SK-N-MC (cell line): ENCODE measurements at regions not wholly inside any gene's neighbourhood (a gene's known extent, or its start where the extent isn't known, plus 50 kb on each side); places are given as distances from the start of the nearest gene placed in this dataset.

Source experiments
- DNase-seq: peaks from one replicate; pipeline ENCODE4 v3.0.0-alpha.2; 2011; ENCODE audit warnings: low read depth, low spot score
- H3K27ac ChIP-seq: fragments of 200-600 bp; sonication (generic); 2 replicates; pipeline ENCODE4 v1.5.1; 2016; ENCODE audit warnings: mixed run types
- H3K36me3 ChIP-seq: fragments of 200-600 bp; sonication (generic); 2 replicates; pipeline ENCODE4 v1.6.1; 2017; ENCODE audit warnings: antibody characterized with exemption, low read length, mixed read lengths; ENCODE audit not compliant: insufficient read depth
- H3K4me3 ChIP-seq: fragments of 200-600 bp; sonication (generic); 2 replicates; pipeline ENCODE4 v1.5.1; 2016
- H3K9ac ChIP-seq: fragments of 200-600 bp; sonication (generic); 2 replicates; pipeline ENCODE4 v1.8.0; 2017; ENCODE audit warnings: mixed run types, mixed read lengths; ENCODE audit not compliant: insufficient read length
- H3K9me3 ChIP-seq: fragments of 200-600 bp; sonication (generic); 2 replicates; pipeline ENCODE4 v1.6.1; 2017; ENCODE audit warnings: low read depth, mild to moderate bottlenecking, antibody characterized with exemption, low read length, moderate library complexity, mixed read lengths
- EZH2 ChIP-seq: fragments of 200-600 bp; sonication (generic); IDR thresholded peaks from one replicate; pipeline ENCODE4 v1.6.1; 2017; ENCODE audit warnings: antibody characterized with exemption
- FOXP2 ChIP-seq: optimal IDR thresholded peaks from 2 replicates; pipeline ENCODE3; 2011; ENCODE audit warnings: mild to moderate bottlenecking, moderate library complexity; ENCODE audit not compliant: insufficient read depth; ENCODE audit errors: extremely low read length, control extremely low read depth
- POLR2AphosphoS5 ChIP-seq: IDR thresholded peaks from 2 replicates; pipeline ENCODE4 v1.6.1; 2012; ENCODE audit warnings: mild to moderate bottlenecking, low read depth, low read length, borderline replicate concordance

DNA sequence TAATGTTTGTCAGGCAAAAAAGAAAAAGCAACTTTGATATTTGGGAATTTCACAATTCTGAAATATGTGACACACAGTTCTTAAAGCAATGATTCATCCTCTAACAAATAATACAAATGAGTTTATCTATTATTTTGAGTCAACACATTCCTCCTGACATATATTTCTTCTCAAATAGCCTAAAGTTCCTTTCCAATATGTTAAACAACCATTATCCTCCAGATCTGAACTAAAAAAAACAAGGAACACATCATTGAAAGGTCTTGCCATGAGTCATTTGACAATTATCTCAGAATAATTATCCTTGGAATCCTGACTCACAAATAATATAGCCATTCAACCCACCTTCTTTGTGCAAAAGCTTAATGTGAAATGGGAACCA, 208.7 kb upstream of the CDIN1 start:
- no peak for TF ChIP-seq EZH2
- TF ChIP-seq POLR2AphosphoS5: no peak
- TF ChIP-seq FOXP2: no peak
- no peak overlapping the region for H3K9ac ChIP-seq
- H3K9me3 ChIP-seq: no peaks in the 10 kb centered on the region
- DNase-seq: no peak
- H3K36me3 ChIP-seq: no peaks in the 10 kb centered on the region
- H3K27ac ChIP-seq: no peak overlapping the region
- H3K4me3 ChIP-seq: no peak overlapping the region

DNA sequence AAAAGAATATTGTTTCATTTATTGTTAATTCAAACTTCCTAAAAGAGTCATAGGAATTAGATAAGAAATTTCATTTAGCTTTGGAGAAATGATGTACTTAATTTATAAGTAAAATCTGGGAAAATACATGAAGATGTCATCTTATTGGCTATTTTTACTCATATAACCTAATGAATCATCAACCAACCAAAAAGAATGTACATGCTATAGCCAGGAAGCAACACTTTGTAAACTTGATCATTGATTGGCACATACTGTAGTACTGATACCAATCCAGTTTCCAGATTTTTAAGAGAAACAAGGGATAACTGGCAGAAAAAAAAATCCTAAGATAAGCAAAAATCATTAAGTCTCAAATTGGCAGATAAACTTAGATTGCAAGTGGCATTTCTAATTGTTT, 207.9 kb upstream of the CDIN1 start:
- DNase-seq: no peak
- H3K36me3 ChIP-seq: no peaks in the 10 kb centered on the region
- H3K27ac ChIP-seq: no peak overlapping the region
- no peak overlapping the region for H3K4me3 ChIP-seq
- no peaks in the 10 kb centered on the region for H3K9me3 ChIP-seq
- H3K9ac ChIP-seq: no peak overlapping the region
- TF ChIP-seq FOXP2 (no peak), EZH2 (no peak), POLR2AphosphoS5 (no peak)

DNA sequence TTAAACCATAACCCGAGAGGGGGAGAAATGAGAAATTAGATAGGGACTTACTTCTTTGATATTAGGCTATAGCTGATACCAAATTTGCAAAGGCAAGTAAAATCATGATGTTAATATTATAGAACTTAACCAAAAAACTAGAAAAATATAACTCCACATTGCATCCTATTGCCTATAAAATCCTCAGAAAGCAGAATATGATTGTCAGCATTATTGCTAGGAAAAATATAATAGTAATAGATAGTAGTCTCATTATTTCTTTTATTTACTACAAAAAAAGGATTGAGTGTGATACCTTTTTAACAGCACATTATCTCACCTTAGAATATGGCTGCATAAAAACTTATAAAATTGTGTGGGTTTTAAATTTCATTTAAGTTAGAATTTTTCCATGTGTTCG, 206.5 kb upstream of the CDIN1 start:
- H3K9ac ChIP-seq: no peak overlapping the region
- no peak for TF ChIP-seq FOXP2
- no peak for TF ChIP-seq EZH2
- TF ChIP-seq POLR2AphosphoS5: no peak
- H3K9me3 ChIP-seq: no peaks in the 10 kb centered on the region
- no peaks in the 10 kb centered on the region for H3K36me3 ChIP-seq
- no peak for DNase-seq
- no peak overlapping the region for H3K4me3 ChIP-seq
- H3K27ac ChIP-seq: no peak overlapping the region

DNA sequence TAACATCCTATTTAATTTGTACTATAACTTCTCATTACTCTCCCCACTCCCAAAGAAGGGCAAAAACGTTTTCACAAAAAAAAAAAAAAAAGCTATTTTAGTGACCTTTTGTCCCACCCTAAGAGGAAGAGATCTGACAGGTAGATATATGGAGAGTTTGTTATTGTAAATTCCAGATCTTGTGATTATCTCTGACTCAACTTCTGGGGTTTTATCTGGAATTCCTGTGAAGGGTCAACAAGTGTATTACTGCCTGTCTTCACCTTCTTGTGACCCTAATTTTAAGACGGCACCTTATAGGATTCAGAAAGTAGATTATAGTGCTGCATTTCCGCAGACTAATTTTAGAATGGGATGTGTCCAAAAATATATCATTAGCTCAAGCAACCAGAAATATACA, 205.9 kb upstream of the CDIN1 start:
- Histone ChIP-seq H3K4me3 (no peak overlapping the region), H3K36me3 (no peaks in the 10 kb centered on the region), H3K9ac (no peak overlapping the region), H3K9me3 (no peaks in the 10 kb centered on the region), H3K27ac (no peak overlapping the region)
- no peak for DNase-seq
- TF ChIP-seq FOXP2 (no peak), POLR2AphosphoS5 (no peak), EZH2 (no peak)

DNA sequence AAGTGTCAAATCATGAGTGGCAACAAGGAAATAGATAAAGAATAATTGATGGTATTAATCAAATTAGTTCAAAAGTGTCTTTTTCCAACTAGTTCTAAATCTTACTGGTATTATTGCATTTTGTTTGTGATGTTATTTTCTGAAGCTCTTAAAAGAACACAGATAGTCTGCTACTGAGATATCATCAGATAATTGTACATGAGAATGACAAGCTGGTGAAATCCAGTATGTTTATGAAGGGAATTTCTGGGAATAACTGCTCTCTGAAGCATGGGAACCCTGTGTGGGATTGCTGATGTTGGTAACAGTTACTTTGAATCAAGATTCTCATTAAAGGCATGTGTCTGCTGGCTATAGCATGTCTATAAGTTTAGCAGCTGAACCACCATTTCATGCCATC, 190.3 kb upstream of the CDIN1 start:
- no peak for DNase-seq
- TF ChIP-seq FOXP2: no peak
- TF ChIP-seq POLR2AphosphoS5: no peak
- TF ChIP-seq EZH2: no peak
- no peak overlapping the region for H3K4me3 ChIP-seq

DNA sequence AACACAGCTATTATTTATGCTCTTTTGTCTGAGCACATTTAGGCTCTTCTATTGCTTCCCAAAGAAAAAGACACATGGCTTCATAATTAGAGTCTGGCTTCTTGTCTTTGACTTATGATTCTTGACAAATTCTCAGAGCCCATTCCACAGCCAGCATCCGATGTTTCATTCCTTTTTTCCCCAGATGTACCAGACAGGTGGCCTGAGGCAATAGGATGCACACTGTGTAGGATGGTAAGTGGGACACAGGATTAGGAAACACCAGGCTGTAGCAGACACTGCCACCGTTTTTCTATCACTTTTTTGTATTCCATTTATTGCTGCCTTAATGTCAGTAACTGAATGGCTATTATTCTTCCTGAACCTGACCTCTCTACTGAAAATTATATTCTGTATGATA, 188.9 kb upstream of the CDIN1 start:
- H3K4me3 ChIP-seq: no peak overlapping the region
- TF ChIP-seq FOXP2: no peak
- H3K9ac ChIP-seq: no peak overlapping the region
- no peaks in the 10 kb centered on the region for H3K36me3 ChIP-seq
- H3K27ac ChIP-seq: no peak overlapping the region
- DNase-seq: no peak
- no peaks in the 10 kb centered on the region for H3K9me3 ChIP-seq

More for the DNA sequence above, 190.3 kb upstream of the CDIN1 start:
- Histone ChIP-seq H3K36me3 (no peaks in the 10 kb centered on the region), H3K9ac (no peak overlapping the region), H3K27ac (no peak overlapping the region), H3K9me3 (no peaks in the 10 kb centered on the region)

DNA sequence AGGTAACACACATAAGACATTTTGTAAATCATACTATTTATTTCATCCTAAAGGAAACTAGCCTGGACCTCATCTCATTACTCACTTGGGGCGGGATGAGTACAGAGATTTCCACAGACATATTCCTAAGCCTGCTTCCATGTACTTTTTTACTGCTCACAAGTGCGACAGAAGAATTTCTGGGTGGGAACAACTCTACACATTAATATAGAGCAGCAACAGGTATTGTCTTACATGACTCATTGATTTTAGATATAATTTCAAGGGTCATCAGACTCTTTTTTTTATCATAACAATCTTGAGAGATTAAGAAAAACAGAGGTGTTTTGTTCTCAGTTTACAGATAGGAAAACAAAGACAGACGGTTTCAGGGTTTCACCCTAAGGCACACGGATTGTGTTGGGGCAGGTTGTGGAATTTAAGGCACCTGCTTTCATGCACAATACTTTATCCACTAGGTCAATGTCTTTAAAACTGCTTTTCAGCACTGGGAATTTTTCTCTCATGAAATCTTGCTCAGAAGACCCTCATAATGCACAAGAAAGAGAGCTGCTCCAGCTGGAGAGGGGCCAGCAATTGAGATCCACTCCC, 186.7 kb upstream of the CDIN1 start:
- Histone ChIP-seq H3K27ac (no peak overlapping the region), H3K9me3 (no peaks in the 10 kb centered on the region), H3K4me3 (no peak overlapping the region), H3K36me3 (no peaks in the 10 kb centered on the region), H3K9ac (no peak overlapping the region)
- no peak for DNase-seq
- TF ChIP-seq POLR2AphosphoS5: no peak
- no peak for TF ChIP-seq FOXP2
- TF ChIP-seq EZH2: no peak

DNA sequence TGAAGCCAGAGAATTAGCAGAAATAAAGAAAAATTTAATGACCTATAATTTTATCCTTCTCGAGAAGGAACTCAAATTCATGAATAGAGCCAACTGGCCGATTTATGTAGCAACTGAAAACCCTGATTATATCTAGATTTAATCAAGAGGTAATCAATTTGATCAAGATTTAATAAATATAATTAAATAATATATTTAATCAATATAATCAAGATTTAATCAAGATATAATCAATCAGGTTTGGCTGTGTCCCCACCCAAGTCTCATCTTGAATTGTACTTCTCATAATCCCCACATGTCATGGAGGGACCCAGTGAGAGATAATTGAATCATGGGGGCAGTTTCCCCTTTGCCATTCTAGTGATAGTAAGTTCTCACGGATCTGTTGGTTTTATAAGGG, 181.2 kb upstream of the CDIN1 start:
- H3K27ac ChIP-seq: no peak overlapping the region
- H3K36me3 ChIP-seq: no peaks in the 10 kb centered on the region
- no peaks in the 10 kb centered on the region for H3K9me3 ChIP-seq
- DNase-seq: no peak
- TF ChIP-seq POLR2AphosphoS5 (no peak), FOXP2 (no peak), EZH2 (no peak)
- no peak overlapping the region for H3K4me3 ChIP-seq
- no peak overlapping the region for H3K9ac ChIP-seq

DNA sequence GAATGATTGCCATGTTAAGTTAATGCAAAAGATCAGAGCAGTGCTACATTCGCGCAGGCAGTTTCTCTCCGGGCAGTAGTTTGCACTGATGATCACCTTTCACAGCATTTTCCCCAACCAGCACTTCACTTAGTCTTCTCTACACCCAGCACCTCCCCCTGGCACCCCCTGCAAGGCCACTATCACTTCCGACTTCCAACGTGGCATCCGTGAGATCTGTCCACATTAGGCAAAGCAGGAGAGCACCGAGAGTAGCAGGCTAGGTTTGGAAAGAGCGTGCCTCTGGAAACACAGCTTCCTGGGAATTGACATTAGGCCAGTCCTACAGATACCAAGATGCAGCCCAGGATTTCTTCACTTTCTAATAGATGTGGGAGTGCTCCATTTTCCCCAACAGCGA, 180.2 kb upstream of the CDIN1 start:
- DNase-seq: no peak

More for the DNA sequence above, 180.2 kb upstream of the CDIN1 start:
- no peak overlapping the region for H3K4me3 ChIP-seq
- H3K36me3 ChIP-seq: no peaks in the 10 kb centered on the region
- H3K9ac ChIP-seq: no peak overlapping the region
- no peak overlapping the region for H3K27ac ChIP-seq
- no peaks in the 10 kb centered on the region for H3K9me3 ChIP-seq
- TF ChIP-seq FOXP2 (no peak), POLR2AphosphoS5 (no peak)
